ENCODE measurements at regions not wholly inside any gene's neighbourhood (a gene's known extent, or its start where the extent isn't known, plus 50 kb on each side); places are given as distances from the start of the nearest gene placed in this dataset.

DNA sequence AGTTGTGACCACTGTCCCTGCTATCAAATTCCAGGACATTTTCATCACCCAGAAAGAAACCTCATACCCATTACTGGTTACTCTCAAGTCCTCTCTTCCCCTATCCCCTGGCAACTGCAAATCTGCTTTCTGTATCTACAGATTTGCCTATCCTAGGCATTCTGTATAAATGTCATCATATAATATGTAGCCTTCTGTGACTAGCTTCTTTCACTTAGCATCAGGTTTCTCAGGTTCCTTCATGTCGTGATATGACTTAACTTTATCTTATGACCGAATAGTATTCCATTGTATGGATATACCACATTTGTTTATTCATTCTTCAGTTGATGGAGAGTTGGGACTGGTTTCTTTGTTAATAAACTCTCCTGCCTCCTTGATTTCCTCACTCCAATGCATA is 60.5 kb downstream of the PMAIP1 start:
- TF ChIP-seq, protein P1, sequence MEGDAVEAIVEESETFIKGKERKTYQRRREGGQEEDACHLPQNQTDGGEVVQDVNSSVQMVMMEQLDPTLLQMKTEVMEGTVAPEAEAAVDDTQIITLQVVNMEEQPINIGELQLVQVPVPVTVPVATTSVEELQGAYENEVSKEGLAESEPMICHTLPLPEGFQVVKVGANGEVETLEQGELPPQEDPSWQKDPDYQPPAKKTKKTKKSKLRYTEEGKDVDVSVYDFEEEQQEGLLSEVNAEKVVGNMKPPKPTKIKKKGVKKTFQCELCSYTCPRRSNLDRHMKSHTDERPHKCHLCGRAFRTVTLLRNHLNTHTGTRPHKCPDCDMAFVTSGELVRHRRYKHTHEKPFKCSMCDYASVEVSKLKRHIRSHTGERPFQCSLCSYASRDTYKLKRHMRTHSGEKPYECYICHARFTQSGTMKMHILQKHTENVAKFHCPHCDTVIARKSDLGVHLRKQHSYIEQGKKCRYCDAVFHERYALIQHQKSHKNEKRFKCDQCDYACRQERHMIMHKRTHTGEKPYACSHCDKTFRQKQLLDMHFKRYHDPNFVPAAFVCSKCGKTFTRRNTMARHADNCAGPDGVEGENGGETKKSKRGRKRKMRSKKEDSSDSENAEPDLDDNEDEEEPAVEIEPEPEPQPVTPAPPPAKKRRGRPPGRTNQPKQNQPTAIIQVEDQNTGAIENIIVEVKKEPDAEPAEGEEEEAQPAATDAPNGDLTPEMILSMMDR (IDR thresholded peaks at IDR 0.05; ENCODE audit: insufficient read depth, low read length, poor library complexity, severe bottlenecking): no peak
- TF ChIP-seq EZH2phosphoT487 (conservative IDR thresholded peaks at IDR 0.05; ENCODE audit: low read length): no peak
